Prostate gland (tissue), 2 donors: ENCODE measurements at regions not wholly inside any gene's neighbourhood (a gene's known extent, or its start where the extent isn't known, plus 50 kb on each side); places are given as distances from the start of the nearest gene placed in this dataset.

ENCODE experiments used
- DNase-seq: peaks from one replicate; pipeline ENCODE4 v3.0.0-alpha.2; 2019; ENCODE audit warnings: low spot score
- H3K27ac ChIP-seq, 2 donors: fragments of 200-600 bp; sonication (generic); 2 replicates each; pipeline ENCODE4 v1.5.1; 2017 to 2019
- H3K27me3 ChIP-seq: fragments of 200-600 bp; sonication (generic); replicated peaks from 2 replicates; pipeline ENCODE4 v1.5.1; 2019; ENCODE audit not compliant: insufficient read depth
- H3K36me3 ChIP-seq, 2 donors: fragments of 200-600 bp; sonication (generic); 1 replicate in 1 of 2; 2 replicates in 1 of 2; pipeline versions ENCODE4 v1.5.1 to v1.8.1; 2017 to 2019
- H3K4me1 ChIP-seq: fragments of 200-600 bp; sonication (generic); replicated peaks from 2 replicates; pipeline ENCODE4 v1.5.1; 2019
- H3K4me3 ChIP-seq, 2 donors: fragments of 200-600 bp; sonication (generic); 2 replicates each; pipeline ENCODE4 v1.5.1; 2017 to 2019
- H3K9me3 ChIP-seq: fragments of 200-600 bp; sonication (generic); 2 replicates; pipeline ENCODE4 v1.5.1; 2017
- CTCF ChIP-seq, 4 experiments: fragments of 200-600 bp in 2 of 4; fragments of 450-650 bp in 2 of 4; sonication (generic) in 2 of 4; IDR thresholded peaks; 1 replicate in 3 of 4; 2 replicates in 1 of 4; pipeline ENCODE4 v1.5.1; 2016 to 2019; ENCODE audit warnings: antibody characterized with exemption in 4 of 4, mild to moderate bottlenecking in 2 of 4, moderate library complexity in 2 of 4
- POLR2A ChIP-seq: fragments of 450-650 bp; IDR thresholded peaks from one replicate; pipeline ENCODE4 v1.6.1; 2016; ENCODE audit warnings: antibody characterized with exemption, mild to moderate bottlenecking
- POLR2AphosphoS5 ChIP-seq: sonication (generic); formaldehyde crosslinking; IDR thresholded peaks from one replicate; pipeline ENCODE4 v1.6.1; 2017; ENCODE audit warnings: antibody characterized with exemption
- WGBS: methylation state at CpG from one replicate; pipeline ENCODE4 v1.1.5; 2018; 5-methylcytosine and 5-hydroxymethylcytosine counted together
- intact Hi-C: fragments of 100-400 bp; cut with DNase I; formaldehyde crosslinking; loops from one replicate; pipeline ENCODE4 v1.14.2; 2022

- intact Hi-C loops, result no loop called here
- no peak for TF ChIP-seq POLR2A
- Histone ChIP-seq H3K36me3 (no peaks in the 10 kb centered on the region), H3K4me1 (no peaks in the 10 kb centered on the region), H3K4me3 (no peak overlapping the region), H3K9me3 (no peaks in the 10 kb centered on the region), H3K27me3 (no peaks in the 10 kb centered on the region), H3K27ac (no peak overlapping the region)
- no peak for DNase-seq
- WGBS, result 45% methylated on average over 1 of the region's 1 CpG
Measured at GRCh38 chr16:76913046-76913445, 277.9 kb upstream of the MON1B start.

GRCh38 chr16:76926042-76926441 is 264.9 kb upstream of the MON1B start:
- DNase-seq, result no peak
- TF ChIP-seq CTCF (IDR thresholded peaks at IDR 0.05) (no peak), POLR2A (no peak), POLR2AphosphoS5 (no peak)
- Histone ChIP-seq H3K27ac (no peak overlapping the region), H3K27me3 (no peaks in the 10 kb centered on the region), H3K36me3 (no peaks in the 10 kb centered on the region), H3K4me1 (no peaks in the 10 kb centered on the region), H3K9me3 (no peaks in the 10 kb centered on the region), H3K4me3 (no peak overlapping the region)
- WGBS, result 70% methylated on average over 2 of the region's 2 CpGs
- intact Hi-C loops, result no loop called here

- Histone ChIP-seq H3K9me3 (no peaks in the 10 kb centered on the region), H3K4me1 (no peaks in the 10 kb centered on the region), H3K36me3 (no peaks in the 10 kb centered on the region), H3K27me3 (no peaks in the 10 kb centered on the region), H3K27ac (no peak overlapping the region), H3K4me3 (no peak overlapping the region)
- 20% methylated on average over 1 of the region's 1 CpG for WGBS
- intact Hi-C loops, result no loop called here
- TF ChIP-seq POLR2AphosphoS5 (no peak), CTCF (IDR thresholded peaks at IDR 0.05) (no peak), POLR2A (no peak)
- DNase-seq, result no peak
Measured at GRCh38 chr16:76926595-76926994, 264.4 kb upstream of the MON1B start.

- DNase-seq, result no peak
- intact Hi-C loops, result no loop called here
- H3K27ac ChIP-seq, result no peak overlapping the region
- no peak for TF ChIP-seq CTCF (IDR thresholded peaks at IDR 0.05)
- TF ChIP-seq POLR2AphosphoS5, result no peak
- TF ChIP-seq POLR2A, result no peak
- H3K27me3 ChIP-seq, result no peaks in the 10 kb centered on the region
- no peaks in the 10 kb centered on the region for H3K9me3 ChIP-seq
- no peak overlapping the region for H3K4me3 ChIP-seq
- WGBS, result 82% methylated on average over 1 of the region's 1 CpG
- no peaks in the 10 kb centered on the region for H3K36me3 ChIP-seq
- H3K4me1 ChIP-seq, result no peaks in the 10 kb centered on the region
Measured at GRCh38 chr16:76931186-76931585, 259.8 kb upstream of the MON1B start.

GRCh38 chr16:76932541-76933211 is 258.3 kb upstream of the MON1B start:
- Histone ChIP-seq H3K27ac (no peak overlapping the region), H3K4me3 (no peak overlapping the region), H3K36me3 (no peaks in the 10 kb centered on the region), H3K9me3 (no peaks in the 10 kb centered on the region), H3K27me3 (no peaks in the 10 kb centered on the region), H3K4me1 (no peaks in the 10 kb centered on the region)
- intact Hi-C loops, result no loop called here
- DNase-seq, result no peak
- 77% methylated on average over 1 of the region's 1 CpG for WGBS
- TF ChIP-seq POLR2A (no peak), POLR2AphosphoS5 (no peak), CTCF (IDR thresholded peaks at IDR 0.05) (no peak)
